IPS-20b (cell line): ENCODE measurements at regions not wholly inside any gene's neighbourhood (a gene's known extent, or its start where the extent isn't known, plus 50 kb on each side); places are given as distances from the start of the nearest gene placed in this dataset.

Experiments
- H3K27ac ChIP-seq: one replicate; pipeline ENCODE4 v1.5.1; 2013; ENCODE audit warnings: low read length
- H3K27me3 ChIP-seq: 2 replicates; pipeline ENCODE4 v1.6.1; 2013; ENCODE audit warnings: mild to moderate bottlenecking, low read length, inconsistent platforms; ENCODE audit not compliant: insufficient read depth
- H3K36me3 ChIP-seq: 2 replicates; pipeline ENCODE4 v1.6.1; 2013; ENCODE audit warnings: low read depth, mild to moderate bottlenecking, inconsistent platforms, low read length, moderate library complexity; ENCODE audit not compliant: insufficient read depth
- H3K4me1 ChIP-seq: 2 replicates; pipeline ENCODE4 v1.6.1; 2013; ENCODE audit warnings: mild to moderate bottlenecking, control low read depth, inconsistent platforms, low read length, moderate library complexity; ENCODE audit not compliant: insufficient read depth
- H3K4me3 ChIP-seq: 2 replicates; pipeline ENCODE4 v1.5.1; 2013; ENCODE audit warnings: mild to moderate bottlenecking, low read length, inconsistent platforms
- H3K9ac ChIP-seq: 2 replicates; pipeline ENCODE4 v1.6.1; 2013; ENCODE audit warnings: low read depth, mild to moderate bottlenecking, inconsistent platforms, low read length, moderate library complexity
- H3K9me3 ChIP-seq: 2 replicates; pipeline ENCODE4 v1.6.1; 2013; ENCODE audit warnings: mild to moderate bottlenecking, low read depth, low read length, inconsistent platforms; ENCODE audit not compliant: insufficient read depth

DNA sequence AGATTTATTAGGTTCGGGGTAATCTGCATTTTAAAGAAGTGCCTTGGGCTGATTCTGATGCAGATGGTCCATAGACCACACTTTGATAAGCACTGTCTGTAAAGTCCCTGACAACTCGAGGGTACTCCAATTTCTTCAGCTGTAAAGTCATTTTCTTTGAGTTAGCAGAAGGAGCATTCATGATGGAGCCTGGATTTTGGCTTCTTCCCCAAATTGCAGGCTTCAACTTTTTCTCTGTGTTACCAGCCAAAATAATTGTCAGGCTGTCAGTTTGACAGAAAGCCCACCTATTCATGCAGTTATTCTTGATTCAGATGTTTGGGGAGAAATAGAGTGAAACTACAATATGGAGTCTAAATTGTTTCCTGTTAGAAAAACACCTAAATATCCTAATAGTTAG, 66.0 kb downstream of the RPL37A start:
- Histone ChIP-seq H3K36me3 (no peaks in the 10 kb centered on the region), H3K4me3 (no peak overlapping the region), H3K4me1 (peaks cover 23% of the 10 kb centered on the region), H3K9me3 (no peaks in the 10 kb centered on the region; the same call in 1 of the 2 replicates), H3K9ac (no peak overlapping the region), H3K27ac (no peak overlapping the region), H3K27me3 (no peaks in the 10 kb centered on the region)

DNA sequence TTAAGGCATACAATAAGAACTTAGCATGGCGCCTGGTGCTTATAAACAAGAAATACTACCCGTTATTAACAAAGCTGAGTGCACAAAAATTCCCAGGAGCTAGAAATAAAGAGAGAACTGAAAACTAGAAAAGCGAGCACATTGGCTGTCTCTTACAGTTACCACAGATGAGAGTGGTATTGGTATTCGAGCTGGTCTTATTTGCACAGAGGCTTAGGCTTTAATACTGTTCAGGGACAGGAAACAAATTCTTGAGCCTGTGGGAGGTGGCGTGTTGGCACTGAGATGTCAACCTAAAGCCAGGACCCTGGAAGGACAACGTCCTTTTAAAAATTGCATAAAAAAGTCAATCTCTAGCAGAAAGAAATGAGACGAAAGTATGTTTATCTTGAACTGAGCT, 67.3 kb upstream of the IGFBP2 start:
- Histone ChIP-seq H3K4me1 (peaks cover 26% of the 10 kb centered on the region), H3K4me3 (no peak overlapping the region), H3K9me3 (peaks cover 3% of the 10 kb centered on the region; the same call in 1 of the 2 replicates), H3K27me3 (no peaks in the 10 kb centered on the region), H3K9ac (no peak overlapping the region), H3K36me3 (no peaks in the 10 kb centered on the region), H3K27ac (no peak overlapping the region)

- Histone ChIP-seq H3K27me3 (no peaks in the 10 kb centered on the region), H3K9ac (no peak overlapping the region), H3K9me3 (peaks cover 8% of the 10 kb centered on the region; the same call in 1 of the 2 replicates), H3K4me3 (no peak overlapping the region), H3K36me3 (no peaks in the 10 kb centered on the region), H3K27ac (no peak overlapping the region), H3K4me1 (peaks cover 16% of the 10 kb centered on the region)
These were observed 64.6 kb upstream of the IGFBP2 start for GRCh38 chr2:216568576-216568975.

- peaks cover 9% of the 10 kb centered on the region for H3K4me1 ChIP-seq
- H3K9me3 ChIP-seq = peaks cover 8% of the 10 kb centered on the region; the same call in 1 of the 2 replicates
- H3K27me3 ChIP-seq = no peaks in the 10 kb centered on the region
- H3K9ac ChIP-seq = no peak overlapping the region
- no peaks in the 10 kb centered on the region for H3K36me3 ChIP-seq
- H3K4me3 ChIP-seq = no peak overlapping the region; the same call in 1 of the 2 replicates
- H3K27ac ChIP-seq = no peak overlapping the region
These were observed 63.5 kb upstream of the IGFBP2 start for GRCh38 chr2:216569765-216570164.

GRCh38 chr2:216570357-216570756, 62.9 kb upstream of the IGFBP2 start:
- peaks cover 9% of the 10 kb centered on the region for H3K4me1 ChIP-seq
- H3K27me3 ChIP-seq = no peaks in the 10 kb centered on the region
- H3K27ac ChIP-seq = no peak overlapping the region
- H3K36me3 ChIP-seq = no peaks in the 10 kb centered on the region
- H3K9me3 ChIP-seq = peaks cover 8% of the 10 kb centered on the region; the same call in 1 of the 2 replicates
- no peak overlapping the region for H3K9ac ChIP-seq
- no peak overlapping the region for H3K4me3 ChIP-seq

GRCh38 chr2:216571178-216571908, 61.9 kb upstream of the IGFBP2 start:
- no peak overlapping the region for H3K27ac ChIP-seq
- no peak overlapping the region for H3K9ac ChIP-seq
- no peaks in the 10 kb centered on the region for H3K27me3 ChIP-seq
- peaks cover 9% of the 10 kb centered on the region for H3K4me1 ChIP-seq
- peaks cover 8% of the 10 kb centered on the region; the same call in 1 of the 2 replicates for H3K9me3 ChIP-seq
- H3K4me3 ChIP-seq = no peak overlapping the region
- H3K36me3 ChIP-seq = no peaks in the 10 kb centered on the region

- H3K4me3 ChIP-seq = no peak overlapping the region
- no peak overlapping the region for H3K27ac ChIP-seq
- H3K4me1 ChIP-seq = peaks cover 9% of the 10 kb centered on the region
- H3K27me3 ChIP-seq = no peaks in the 10 kb centered on the region
- H3K36me3 ChIP-seq = no peaks in the 10 kb centered on the region
- H3K9me3 ChIP-seq = peaks cover 8% of the 10 kb centered on the region; the same call in 1 of the 2 replicates
- H3K9ac ChIP-seq = no peak overlapping the region
These were observed 61.2 kb upstream of the IGFBP2 start for GRCh38 chr2:216571909-216572513.

DNA sequence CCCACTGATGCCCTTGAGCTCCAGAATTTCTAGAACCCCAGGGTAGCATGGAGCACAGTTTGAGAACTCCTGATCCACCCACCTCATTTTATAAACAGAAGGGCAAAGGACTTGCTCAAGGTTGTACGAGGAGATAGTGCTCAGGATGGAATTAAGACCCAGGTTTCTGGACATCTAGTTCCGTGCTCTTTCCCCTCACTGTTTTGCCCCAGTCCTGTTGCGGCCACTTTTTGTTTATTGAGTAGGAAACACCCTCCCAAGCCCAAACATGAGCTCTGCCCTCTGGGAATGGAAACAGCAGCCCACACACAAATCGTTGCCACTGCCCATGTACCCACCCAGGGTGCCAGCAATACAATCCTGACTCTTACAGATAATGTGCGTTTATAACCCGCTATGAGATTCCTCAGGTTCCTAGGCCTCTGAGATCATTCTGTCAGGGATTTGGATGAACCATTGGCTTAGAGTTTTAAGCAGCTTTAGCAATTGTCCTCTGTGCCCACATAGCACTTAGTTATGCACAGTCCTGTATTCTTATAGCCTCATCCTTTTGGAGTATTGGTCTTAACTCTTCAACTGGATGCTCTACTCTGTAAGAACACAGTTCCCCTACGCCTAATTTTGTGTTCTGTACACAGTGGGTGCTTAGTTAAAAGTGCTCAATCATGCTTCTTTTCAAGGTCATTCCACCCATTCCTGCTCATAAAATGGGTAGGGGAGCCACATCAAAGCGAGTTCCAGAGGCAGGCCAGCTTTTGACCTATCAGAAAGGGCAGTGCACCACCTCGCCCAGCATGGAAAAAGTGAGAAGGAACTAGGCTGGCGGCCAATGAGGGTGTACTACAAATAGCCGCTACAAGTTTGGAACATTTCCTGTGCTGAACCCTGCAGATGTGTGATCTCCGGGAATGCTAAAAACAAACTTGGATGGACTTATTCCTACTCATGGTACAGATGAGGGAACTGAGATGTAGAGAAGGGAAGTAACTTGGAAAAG, 60.3 kb upstream of the IGFBP2 start:
- no peak overlapping the region for H3K4me3 ChIP-seq
- peaks cover 9% of the 10 kb centered on the region for H3K4me1 ChIP-seq
- H3K9me3 ChIP-seq = peaks cover 8% of the 10 kb centered on the region; the same call in 1 of the 2 replicates
- no peak overlapping the region for H3K9ac ChIP-seq
- no peak overlapping the region for H3K27ac ChIP-seq
- H3K36me3 ChIP-seq = no peaks in the 10 kb centered on the region
- no peaks in the 10 kb centered on the region for H3K27me3 ChIP-seq

DNA sequence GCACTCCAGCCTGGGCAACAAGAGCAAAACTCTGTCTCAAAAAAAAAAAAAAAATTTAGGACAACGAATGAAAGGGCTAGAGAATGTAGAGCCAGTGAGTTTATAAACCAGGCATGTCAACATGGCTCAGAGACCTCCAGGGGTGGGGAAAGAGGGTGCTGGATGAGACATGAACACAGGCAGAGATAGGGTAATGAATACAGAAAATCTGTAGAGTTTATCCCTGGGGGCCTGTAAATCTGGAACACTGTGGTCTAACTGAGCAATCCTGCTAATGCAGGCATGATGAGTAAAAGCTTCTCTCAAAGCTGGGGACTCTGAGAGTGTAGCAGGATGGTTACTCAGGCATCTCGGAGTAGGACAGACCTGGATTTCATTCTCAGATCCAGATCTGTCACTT, 59.2 kb upstream of the IGFBP2 start:
- Histone ChIP-seq H3K9me3 (peaks cover 8% of the 10 kb centered on the region; the same call in 1 of the 2 replicates), H3K4me3 (no peak overlapping the region), H3K4me1 (peaks cover 7% of the 10 kb centered on the region; the same call in 1 of the 2 replicates), H3K27me3 (no peaks in the 10 kb centered on the region), H3K9ac (no peak overlapping the region), H3K36me3 (no peaks in the 10 kb centered on the region), H3K27ac (no peak overlapping the region)

- Histone ChIP-seq H3K4me3 (no peak overlapping the region), H3K9me3 (peaks cover 8% of the 10 kb centered on the region; the same call in 1 of the 2 replicates), H3K36me3 (no peaks in the 10 kb centered on the region), H3K9ac (no peak overlapping the region), H3K27me3 (no peaks in the 10 kb centered on the region), H3K4me1 (peaks cover 3% of the 10 kb centered on the region; the same call in 1 of the 2 replicates), H3K27ac (no peak overlapping the region)
These were observed 58.6 kb upstream of the IGFBP2 start for GRCh38 chr2:216574586-216574985.

DNA sequence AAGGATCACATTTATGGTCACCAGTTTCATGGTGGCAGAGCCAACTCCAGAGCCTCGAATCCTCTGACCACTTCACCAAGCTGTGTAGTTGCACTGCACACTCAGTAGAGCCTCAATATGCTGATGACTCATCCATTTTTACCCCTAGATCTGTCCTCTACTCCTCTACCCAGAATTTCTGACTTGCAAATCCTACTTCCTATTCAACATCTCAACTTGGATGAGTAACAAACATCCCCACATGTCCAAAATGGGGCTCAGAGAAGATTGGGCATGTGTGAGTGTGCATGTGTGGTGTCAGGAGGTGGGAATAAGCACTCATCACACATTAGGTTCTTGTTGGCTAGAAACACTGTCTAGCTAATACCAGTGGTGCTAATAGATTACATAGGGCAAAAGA, 57.8 kb upstream of the IGFBP2 start:
- Histone ChIP-seq H3K9ac (no peak overlapping the region), H3K27ac (no peak overlapping the region), H3K9me3 (peaks cover 8% of the 10 kb centered on the region; the same call in 1 of the 2 replicates)

More for the DNA sequence above, 57.8 kb upstream of the IGFBP2 start:
- Histone ChIP-seq H3K4me3 (no peak overlapping the region), H3K27me3 (no peaks in the 10 kb centered on the region), H3K36me3 (no peaks in the 10 kb centered on the region), H3K4me1 (no peaks in the 10 kb centered on the region)
